ENCODE measurements at regions not wholly inside any gene's neighbourhood (a gene's known extent, or its start where the extent isn't known, plus 50 kb on each side); places are given as distances from the start of the nearest gene placed in this dataset.

GRCh38 chr13:61036715-61037114, 378.9 kb downstream of the PCDH20 start:
- in situ Hi-C loops (cut with MboI; ENCODE audit: low pct_unique_long_range_greater_than_20kb in 2 of 9, low sequenced_read_pairs in 9 of 9, unreplicated experiment in 9 of 9): no loop called here
- no peak for ATAC-seq (replicated peaks in 6 of 8)
- WGBS, 10 experiments: 25 to 100% (median 82%) methylated on average over 2 to 6 of the region's 6 CpGs

GRCh38 chr13:61030445-61030844, 385.2 kb downstream of the PCDH20 start:
- Histone ChIP-seq H3K4me1 (replicated peaks in 1 of 2) (no peaks in the 10 kb centered on the region), H3K4me3 (no peak overlapping the region), H3K27ac (no peak overlapping the region)
- ATAC-seq (replicated peaks in 6 of 8): no peak
- in situ Hi-C loops (cut with MboI; ENCODE audit: low pct_unique_long_range_greater_than_20kb in 2 of 9, low sequenced_read_pairs in 9 of 9, unreplicated experiment in 9 of 9): no loop called here

More at GRCh38 chr13:61036715-61037114, 378.9 kb downstream of the PCDH20 start:
- Histone ChIP-seq H3K27ac (no peak overlapping the region), H3K4me3 (no peak overlapping the region), H3K4me1 (replicated peaks in 1 of 2) (no peaks in the 10 kb centered on the region)

- WGBS, 10 experiments: 0 to 100% (median 100%) methylated on average over 1 to 2 of the region's 2 CpGs; no CpG with 5 or more reads in 5 of the 10 experiments
- ATAC-seq (replicated peaks in 6 of 8): peak in 1 of 8 experiments; percentile 54
- H3K27ac ChIP-seq: no peak overlapping the region
- H3K4me1 ChIP-seq (replicated peaks in 1 of 2): no peaks in the 10 kb centered on the region
- no peak overlapping the region for H3K4me3 ChIP-seq
- in situ Hi-C loops (cut with MboI; ENCODE audit: low pct_unique_long_range_greater_than_20kb in 2 of 9, low sequenced_read_pairs in 9 of 9, unreplicated experiment in 9 of 9): no loop called here
Measured at GRCh38 chr13:61029064-61029463, 386.6 kb downstream of the PCDH20 start.

- no peak for ATAC-seq (replicated peaks in 6 of 8)
- no peaks in the 10 kb centered on the region for H3K4me1 ChIP-seq (replicated peaks in 1 of 2)
- H3K4me3 ChIP-seq: no peak overlapping the region
- in situ Hi-C loops (cut with MboI; ENCODE audit: low pct_unique_long_range_greater_than_20kb in 2 of 9, low sequenced_read_pairs in 9 of 9, unreplicated experiment in 9 of 9): no loop called here
- H3K27ac ChIP-seq: no peak overlapping the region
Measured at GRCh38 chr13:61024046-61024445, 391.6 kb downstream of the PCDH20 start.

GRCh38 chr13:61021838-61022237, 393.8 kb downstream of the PCDH20 start:
- ATAC-seq (replicated peaks in 6 of 8): no peak
- Histone ChIP-seq H3K27ac (no peak overlapping the region), H3K4me1 (replicated peaks in 1 of 2) (no peaks in the 10 kb centered on the region), H3K4me3 (no peak overlapping the region)
- WGBS, 10 experiments: 0 to 100% (median 82%) methylated on average over 1 to 2 of the region's 2 CpGs; no CpG with 5 or more reads in 1 of the 10 experiments
- in situ Hi-C loops (cut with MboI; ENCODE audit: low pct_unique_long_range_greater_than_20kb in 2 of 9, low sequenced_read_pairs in 9 of 9, unreplicated experiment in 9 of 9): no loop called here

GRCh38 chr13:61013796-61014195, 401.9 kb downstream of the PCDH20 start:
- in situ Hi-C loops (cut with MboI; ENCODE audit: low pct_unique_long_range_greater_than_20kb in 2 of 9, low sequenced_read_pairs in 9 of 9, unreplicated experiment in 9 of 9): no loop called here
- Histone ChIP-seq H3K4me3 (no peak overlapping the region), H3K27ac (no peak overlapping the region), H3K4me1 (replicated peaks in 1 of 2) (peaks cover 0 to 3% of the 10 kb centered on the region in 2 donors)
- 20 to 80% (median 55%) methylated on average over 1 to 2 of the region's 2 CpGs; no CpG with 5 or more reads in 3 of the 10 experiments for WGBS, 10 experiments
- ATAC-seq (replicated peaks in 6 of 8): peak in 4 of 8 experiments; percentile 28 to 88 (median 42)

- peaks cover 0 to 3% of the 10 kb centered on the region in 2 donors for H3K4me1 ChIP-seq (replicated peaks in 1 of 2)
- ATAC-seq (replicated peaks in 6 of 8): no peak
- in situ Hi-C loops (cut with MboI; ENCODE audit: low pct_unique_long_range_greater_than_20kb in 2 of 9, low sequenced_read_pairs in 9 of 9, unreplicated experiment in 9 of 9): no loop called here
- no peak overlapping the region for H3K4me3 ChIP-seq
- 0 to 88% (median 46%) methylated on average over 1 to 2 of the region's 2 CpGs; no CpG with 5 or more reads in 2 of the 10 experiments for WGBS, 10 experiments
- H3K27ac ChIP-seq: no peak overlapping the region
Measured at GRCh38 chr13:61010358-61010757, 405.3 kb downstream of the PCDH20 start.

- no peaks in the 10 kb centered on the region for H3K4me1 ChIP-seq (replicated peaks in 1 of 2)
- WGBS, 10 experiments: 0 to 60% (median 30%) methylated on average over 1 of the region's 1 CpG; no CpG with 5 or more reads in 6 of the 10 experiments
- ATAC-seq (replicated peaks in 6 of 8): no peak
- no peak overlapping the region for H3K4me3 ChIP-seq
- H3K27ac ChIP-seq: no peak overlapping the region
- in situ Hi-C loops (cut with MboI; ENCODE audit: low pct_unique_long_range_greater_than_20kb in 2 of 9, low sequenced_read_pairs in 9 of 9, unreplicated experiment in 9 of 9): no loop called here
Measured at GRCh38 chr13:61002686-61003085, 413.0 kb downstream of the PCDH20 start.

GRCh38 chr13:60990032-60990733, 425.5 kb downstream of the PCDH20 start:
- 0 to 100% (median 75%) methylated on average over 1 to 2 of the region's 4 CpGs; no CpG with 5 or more reads in 5 of the 10 experiments for whole genome bisulfite sequencing, 10 experiments
- no peak overlapping the region for H3K27ac ChIP-seq
- in situ Hi-C loops (cut with MboI; ENCODE audit: low pct_unique_long_range_greater_than_20kb in 2 of 9, low sequenced_read_pairs in 9 of 9, unreplicated experiment in 9 of 9): no loop called here
- no peak for ATAC-seq (replicated peaks in 6 of 8)
- H3K4me3 ChIP-seq: no peak overlapping the region
- no peaks in the 10 kb centered on the region for H3K4me1 ChIP-seq (replicated peaks in 1 of 2)

GRCh38 chr13:60986301-60986700, 429.3 kb downstream of the PCDH20 start:
- Histone ChIP-seq H3K4me1 (replicated peaks in 1 of 2) (no peaks in the 10 kb centered on the region), H3K27ac (no peak overlapping the region), H3K4me3 (no peak overlapping the region)
- no peak for ATAC-seq (replicated peaks in 6 of 8)
- 14 to 100% (median 82%) methylated on average over 1 of the region's 1 CpG; no CpG with 5 or more reads in 2 of the 10 experiments for WGBS, 10 experiments
- in situ Hi-C loops (cut with MboI; ENCODE audit: low pct_unique_long_range_greater_than_20kb in 2 of 9, low sequenced_read_pairs in 9 of 9, unreplicated experiment in 9 of 9): no loop called here

- Histone ChIP-seq H3K27ac (no peak overlapping the region), H3K4me1 (replicated peaks in 1 of 2) (no peaks in the 10 kb centered on the region), H3K4me3 (no peak overlapping the region)
- 7 to 95% (median 78%) methylated on average over 2 to 3 of the region's 3 CpGs; no CpG with 5 or more reads in 2 of the 10 experiments for WGBS, 10 experiments
- in situ Hi-C loops (cut with MboI; ENCODE audit: low pct_unique_long_range_greater_than_20kb in 2 of 9, low sequenced_read_pairs in 9 of 9, unreplicated experiment in 9 of 9): no loop called here
- ATAC-seq (replicated peaks in 6 of 8): no peak
Measured at GRCh38 chr13:60981407-60981806, 434.2 kb downstream of the PCDH20 start.

- in situ Hi-C loops (cut with MboI; ENCODE audit: low pct_unique_long_range_greater_than_20kb in 2 of 9, low sequenced_read_pairs in 9 of 9, unreplicated experiment in 9 of 9): no loop called here
- Histone ChIP-seq H3K4me1 (replicated peaks in 1 of 2) (no peaks in the 10 kb centered on the region), H3K4me3 (no peak overlapping the region), H3K27ac (no peak overlapping the region)
- no peak for ATAC-seq (replicated peaks in 6 of 8)
Measured at GRCh38 chr13:60976367-60976766, 439.3 kb downstream of the PCDH20 start.

GRCh38 chr13:60974296-60974695, 441.4 kb downstream of the PCDH20 start:
- in situ Hi-C loops (cut with MboI; ENCODE audit: low pct_unique_long_range_greater_than_20kb in 2 of 9, low sequenced_read_pairs in 9 of 9, unreplicated experiment in 9 of 9): no loop called here
- no peak overlapping the region for H3K27ac ChIP-seq
- no peak overlapping the region for H3K4me3 ChIP-seq
- 0 to 43% (median 4%) methylated on average over 1 of the region's 1 CpG; no CpG with 5 or more reads in 2 of the 10 experiments for WGBS, 10 experiments
- H3K4me1 ChIP-seq (replicated peaks in 1 of 2): no peaks in the 10 kb centered on the region
- no peak for ATAC-seq (replicated peaks in 6 of 8)

GRCh38 chr13:60973529-60973928, 442.1 kb downstream of the PCDH20 start:
- WGBS, 10 experiments: 16 to 100% (median 80%) methylated on average over 1 to 6 of the region's 6 CpGs
- ATAC-seq (replicated peaks in 6 of 8): peak in 1 of 8 experiments; percentile 53
- H3K4me1 ChIP-seq (replicated peaks in 1 of 2): no peaks in the 10 kb centered on the region
- H3K27ac ChIP-seq: no peak overlapping the region
- in situ Hi-C loops (cut with MboI; ENCODE audit: low pct_unique_long_range_greater_than_20kb in 2 of 9, low sequenced_read_pairs in 9 of 9, unreplicated experiment in 9 of 9): no loop called here
- no peak overlapping the region for H3K4me3 ChIP-seq
